Brain microvascular endothelial cell (primary cell): ENCODE measurements at regions not wholly inside any gene's neighbourhood (a gene's known extent, or its start where the extent isn't known, plus 50 kb on each side); places are given as distances from the start of the nearest gene placed in this dataset.
"Not testable (repeated sequence)": the region's sequence is repeated elsewhere in the genome, so short reads cannot be mapped to it uniquely, and the experiment has no call there.

ENCODE experiments used
- DNase-seq: peaks from one replicate; pipeline ENCODE4 v3.0.0-alpha.2; 2020
- H3K27ac ChIP-seq: fragments of 250-450 bp; sonication (Bioruptor Pico); 2 replicates; pipeline ENCODE4 v1.5.1; 2020; ENCODE audit warnings: mild to moderate bottlenecking, moderate library complexity
- H3K27me3 ChIP-seq: fragments of 250-450 bp; sonication (Bioruptor Pico); replicated peaks from 2 replicates; pipeline ENCODE4 v1.5.1; 2020; ENCODE audit warnings: mild to moderate bottlenecking
- H3K36me3 ChIP-seq: fragments of 250-450 bp; sonication (Bioruptor Pico); replicated peaks from 2 replicates; pipeline ENCODE4 v1.5.1; 2020; ENCODE audit warnings: mild to moderate bottlenecking
- H3K4me3 ChIP-seq: 2 replicates; pipeline ENCODE4 v1.5.1; 2011; ENCODE audit warnings: low read depth, mild to moderate bottlenecking, control low read depth, low read length, moderate library complexity
- CTCF ChIP-seq: IDR thresholded peaks from 2 replicates; pipeline ENCODE4 v1.5.1; 2011; ENCODE audit warnings: low read depth, mild to moderate bottlenecking, moderate library complexity, low read length, control low read depth, inconsistent platforms; ENCODE audit errors: missing control alignments
- in situ Hi-C: cut with HindIII; loops from 2 replicates; pipeline ENCODE4 v1.10.0; 2017; ENCODE audit warnings: low sequenced_read_pairs, low pct_ligation_motif_present

GRCh38 chr12:38118632-38119031 lies 197.9 kb upstream of the ALG10B start:
- TF ChIP-seq CTCF, result no peak
- no peak for DNase-seq
- in situ Hi-C loops, result no loop called here

GRCh38 chr12:38120438-38120837 lies 196.1 kb upstream of the ALG10B start:
- Histone ChIP-seq H3K27me3 (no peaks in the 10 kb centered on the region), H3K27ac (no peak overlapping the region), H3K4me3 (no peak overlapping the region), H3K36me3 (no peaks in the 10 kb centered on the region)
- in situ Hi-C loops, result no loop called here
- no peak for TF ChIP-seq CTCF
- no peak for DNase-seq

More at GRCh38 chr12:38118632-38119031, 197.9 kb upstream of the ALG10B start:
- no peaks in the 10 kb centered on the region for H3K27me3 ChIP-seq
- no peaks in the 10 kb centered on the region for H3K36me3 ChIP-seq
- no peak overlapping the region for H3K27ac ChIP-seq
- H3K4me3 ChIP-seq, result no peak overlapping the region

GRCh38 chr12:38123028-38123427 lies 193.5 kb upstream of the ALG10B start:
- in situ Hi-C loops, DNase-seq, H3K36me3 ChIP-seq: not testable (repeated sequence)

GRCh38 chr12:38123566-38124246 lies 192.9 kb upstream of the ALG10B start:
- no peak for TF ChIP-seq CTCF
- no peaks in the 10 kb centered on the region for H3K36me3 ChIP-seq
- H3K27ac ChIP-seq, result no peak overlapping the region
- no peaks in the 10 kb centered on the region for H3K27me3 ChIP-seq
- in situ Hi-C loops, result no loop called here
- no peak overlapping the region for H3K4me3 ChIP-seq
- DNase-seq, result no peak

More at GRCh38 chr12:38123028-38123427, 193.5 kb upstream of the ALG10B start:
- H3K27me3 ChIP-seq, H3K4me3 ChIP-seq, H3K27ac ChIP-seq: not testable (repeated sequence)

- TF ChIP-seq CTCF, result no peak
- Histone ChIP-seq H3K36me3 (no peaks in the 10 kb centered on the region), H3K27me3 (no peaks in the 10 kb centered on the region), H3K4me3 (no peak overlapping the region), H3K27ac (no peak overlapping the region)
- no peak for DNase-seq
- in situ Hi-C loops, result no loop called here
These were observed 192.1 kb upstream of the ALG10B start for GRCh38 chr12:38124247-38125012.

GRCh38 chr12:38132139-38132538 lies 184.4 kb upstream of the ALG10B start:
- no peak for TF ChIP-seq CTCF
- in situ Hi-C loops, result no loop called here
- no peak overlapping the region for H3K27ac ChIP-seq
- no peaks in the 10 kb centered on the region for H3K27me3 ChIP-seq
- H3K4me3 ChIP-seq, result no peak overlapping the region
- no peak for DNase-seq
- no peaks in the 10 kb centered on the region for H3K36me3 ChIP-seq
